Hepatocyte (in vitro differentiated cells): ENCODE measurements at regions not wholly inside any gene's neighbourhood (a gene's known extent, or its start where the extent isn't known, plus 50 kb on each side); places are given as distances from the start of the nearest gene placed in this dataset.

ENCODE experiments used
- DNase-seq: peaks from one replicate; pipeline ENCODE4 v3.0.0-alpha.2; 2016; ENCODE audit warnings: low spot score
- H2AFZ ChIP-seq: fragments of 200-600 bp; sonication (generic); 2 replicates; pipeline ENCODE4 v1.6.0; 2016; ENCODE audit warnings: antibody characterized with exemption, mild to moderate bottlenecking
- H3K27ac ChIP-seq: fragments of 200-600 bp; sonication (generic); 2 replicates; pipeline ENCODE4 v1.5.1; 2016; ENCODE audit warnings: mild to moderate bottlenecking
- H3K27me3 ChIP-seq: fragments of 200-600 bp; sonication (generic); 2 replicates; pipeline ENCODE4 v1.6.1; 2016
- H3K36me3 ChIP-seq: fragments of 200-600 bp; sonication (generic); replicated peaks from 2 replicates; pipeline ENCODE4 v1.5.1; 2016; ENCODE audit warnings: low read depth; ENCODE audit not compliant: insufficient read depth
- H3K4me1 ChIP-seq: fragments of 200-600 bp; sonication (generic); 2 replicates; pipeline ENCODE4 v1.5.1; 2016; ENCODE audit warnings: mild to moderate bottlenecking, moderate library complexity; ENCODE audit not compliant: insufficient read depth
- H3K4me2 ChIP-seq: fragments of 200-600 bp; sonication (generic); 2 replicates; pipeline ENCODE4 v1.6.0; 2016
- H3K4me3 ChIP-seq: fragments of 200-600 bp; sonication (generic); 2 replicates; pipeline ENCODE4 v1.5.1; 2016; ENCODE audit warnings: mild to moderate bottlenecking
- H3K79me2 ChIP-seq: fragments of 200-600 bp; sonication (generic); 2 replicates; pipeline ENCODE4 v1.6.0; 2017; ENCODE audit warnings: mild to moderate bottlenecking
- H3K9me2 ChIP-seq: fragments of 200-600 bp; sonication (generic); replicated peaks from 2 replicates; pipeline ENCODE4 v1.6.0; 2017; ENCODE audit warnings: mild to moderate bottlenecking; ENCODE audit not compliant: insufficient read depth
- H3K9me3 ChIP-seq: fragments of 200-600 bp; sonication (generic); 2 replicates; pipeline ENCODE4 v1.5.1; 2016; ENCODE audit warnings: low read depth, mild to moderate bottlenecking
- H4K20me1 ChIP-seq: fragments of 200-600 bp; sonication (generic); 2 replicates; pipeline ENCODE4 v1.6.0; 2016; ENCODE audit warnings: mild to moderate bottlenecking; ENCODE audit not compliant: insufficient read depth, poor library complexity, severe bottlenecking
- EZH2 ChIP-seq: fragments of 200-600 bp; sonication (generic); IDR thresholded peaks from 2 replicates; pipeline ENCODE4 v1.6.1; 2016; ENCODE audit warnings: antibody characterized with exemption, mild to moderate bottlenecking, borderline replicate concordance
- EZH2phosphoT487 ChIP-seq: fragments of 200-600 bp; sonication (generic); IDR thresholded peaks from one replicate; pipeline ENCODE4 v1.6.1; 2018; ENCODE audit warnings: antibody characterized with exemption, mild to moderate bottlenecking, low read depth, moderate library complexity; ENCODE audit not compliant: unreplicated experiment, severe bottlenecking
- WGBS: methylation state at CpG from one replicate; pipeline ENCODE4 v1.1.6; 2016; ENCODE audit warnings: low lambda C conversion rate; ENCODE audit errors: missing lambda C conversion rate; 5-methylcytosine and 5-hydroxymethylcytosine counted together
- TF ChIP-seq, protein P1 (sequence below): fragments of 200-600 bp; sonication (generic); IDR thresholded peaks from 2 replicates; pipeline ENCODE4 v1.5.1; 2016; ENCODE audit warnings: antibody characterized with exemption, mild to moderate bottlenecking; ENCODE audit not compliant: poor library complexity

DNA sequence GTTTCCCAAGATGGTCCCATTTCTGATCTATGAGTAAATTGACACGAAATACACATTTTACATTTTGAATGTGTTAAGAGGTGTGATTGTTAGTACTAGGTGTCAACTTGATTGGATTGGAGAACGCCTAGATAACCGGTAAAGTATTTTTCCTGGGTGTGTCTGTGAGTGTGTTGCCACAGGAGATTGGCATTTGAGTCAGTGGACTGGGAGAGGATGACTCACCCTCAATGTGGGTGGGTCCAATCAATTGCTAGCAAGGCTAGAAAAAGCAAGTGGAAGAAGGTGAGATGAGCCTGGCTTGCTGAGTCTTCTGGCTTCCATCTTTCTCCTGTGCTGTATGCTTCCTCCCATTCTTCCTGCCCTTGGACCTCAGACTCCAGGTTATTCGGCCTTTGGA, 960.7 kb upstream of the PCDH9 start:
- no peak overlapping the region for H3K27ac ChIP-seq
- DNase-seq = peak; percentile 52
- no peaks in the 10 kb centered on the region for H3K27me3 ChIP-seq
- TF ChIP-seq EZH2 (no peak), EZH2phosphoT487 (no peak)
- TF ChIP-seq, protein P1, sequence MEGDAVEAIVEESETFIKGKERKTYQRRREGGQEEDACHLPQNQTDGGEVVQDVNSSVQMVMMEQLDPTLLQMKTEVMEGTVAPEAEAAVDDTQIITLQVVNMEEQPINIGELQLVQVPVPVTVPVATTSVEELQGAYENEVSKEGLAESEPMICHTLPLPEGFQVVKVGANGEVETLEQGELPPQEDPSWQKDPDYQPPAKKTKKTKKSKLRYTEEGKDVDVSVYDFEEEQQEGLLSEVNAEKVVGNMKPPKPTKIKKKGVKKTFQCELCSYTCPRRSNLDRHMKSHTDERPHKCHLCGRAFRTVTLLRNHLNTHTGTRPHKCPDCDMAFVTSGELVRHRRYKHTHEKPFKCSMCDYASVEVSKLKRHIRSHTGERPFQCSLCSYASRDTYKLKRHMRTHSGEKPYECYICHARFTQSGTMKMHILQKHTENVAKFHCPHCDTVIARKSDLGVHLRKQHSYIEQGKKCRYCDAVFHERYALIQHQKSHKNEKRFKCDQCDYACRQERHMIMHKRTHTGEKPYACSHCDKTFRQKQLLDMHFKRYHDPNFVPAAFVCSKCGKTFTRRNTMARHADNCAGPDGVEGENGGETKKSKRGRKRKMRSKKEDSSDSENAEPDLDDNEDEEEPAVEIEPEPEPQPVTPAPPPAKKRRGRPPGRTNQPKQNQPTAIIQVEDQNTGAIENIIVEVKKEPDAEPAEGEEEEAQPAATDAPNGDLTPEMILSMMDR = no peak
- H3K9me3 ChIP-seq = no peaks in the 10 kb centered on the region
- H4K20me1 ChIP-seq = no peaks in the 10 kb centered on the region
- H3K9me2 ChIP-seq = no peaks in the 10 kb centered on the region
- WGBS = 83% methylated on average over 4 of the region's 4 CpGs
- no peak overlapping the region for H3K4me3 ChIP-seq
- H2AFZ ChIP-seq = no peak overlapping the region
- no peaks in the 10 kb centered on the region for H3K79me2 ChIP-seq
- H3K4me1 ChIP-seq = no peaks in the 10 kb centered on the region
- H3K4me2 ChIP-seq = no peak overlapping the region
- no peaks in the 10 kb centered on the region for H3K36me3 ChIP-seq

DNA sequence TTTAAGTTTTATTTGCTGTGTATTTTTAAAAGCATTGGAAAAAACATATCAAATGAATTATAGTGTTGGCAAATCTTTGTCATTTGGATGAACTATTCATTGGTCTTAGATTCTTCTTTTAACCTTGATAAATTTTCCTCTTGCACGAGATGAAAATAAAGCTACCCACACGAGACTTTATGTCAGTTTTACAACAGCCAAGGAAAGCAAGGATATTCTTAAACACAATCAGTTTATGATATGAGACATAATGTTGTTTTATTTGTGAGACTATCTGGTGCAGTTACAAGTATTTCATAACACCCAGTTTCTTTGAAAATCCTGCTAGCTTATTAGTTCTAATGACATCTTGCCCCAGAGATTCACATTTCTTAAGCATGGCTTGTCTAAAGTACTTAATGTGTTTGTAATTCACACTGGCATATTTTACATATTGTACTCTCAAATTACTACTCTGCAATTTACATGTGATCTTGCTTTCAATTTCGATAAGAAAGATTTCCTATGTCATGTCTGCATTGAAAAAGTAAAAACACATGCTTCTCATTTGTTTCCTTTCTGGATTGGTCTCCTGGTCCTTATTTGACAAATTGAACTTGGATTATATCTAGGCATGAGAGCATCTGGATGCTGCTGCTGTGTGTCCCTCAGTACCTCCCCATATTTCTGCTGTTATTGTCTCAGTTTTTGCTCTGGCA, 955.5 kb upstream of the PCDH9 start:
- no peaks in the 10 kb centered on the region for H3K4me1 ChIP-seq
- WGBS = 43% methylated on average over 3 of the region's 3 CpGs
- no peak overlapping the region for H3K27ac ChIP-seq
- H4K20me1 ChIP-seq = no peaks in the 10 kb centered on the region
- no peak overlapping the region for H3K4me3 ChIP-seq
- TF ChIP-seq, protein P1 = no peak
- no peak for TF ChIP-seq EZH2
- no peaks in the 10 kb centered on the region for H3K9me2 ChIP-seq
- DNase-seq = no peak
- H2AFZ ChIP-seq = no peak overlapping the region
- H3K36me3 ChIP-seq = no peaks in the 10 kb centered on the region
- no peaks in the 10 kb centered on the region for H3K27me3 ChIP-seq
- H3K4me2 ChIP-seq = no peak overlapping the region
- no peaks in the 10 kb centered on the region for H3K79me2 ChIP-seq
- no peaks in the 10 kb centered on the region for H3K9me3 ChIP-seq

- no peaks in the 10 kb centered on the region for H3K4me1 ChIP-seq
- no peak overlapping the region for H2AFZ ChIP-seq
- H3K9me3 ChIP-seq = no peaks in the 10 kb centered on the region
- TF ChIP-seq EZH2phosphoT487 (no peak), EZH2 (no peak)
- TF ChIP-seq, protein P1 = no peak
- H3K4me2 ChIP-seq = no peak overlapping the region
- no peaks in the 10 kb centered on the region for H3K36me3 ChIP-seq
- no peaks in the 10 kb centered on the region for H3K79me2 ChIP-seq
- no peaks in the 10 kb centered on the region for H4K20me1 ChIP-seq
- WGBS = 73% methylated on average over 2 of the region's 2 CpGs
- no peaks in the 10 kb centered on the region for H3K27me3 ChIP-seq
- peak; percentile 19 for DNase-seq
- no peak overlapping the region for H3K4me3 ChIP-seq
- no peaks in the 10 kb centered on the region for H3K9me2 ChIP-seq
- no peak overlapping the region for H3K27ac ChIP-seq
These were observed 946.3 kb upstream of the PCDH9 start for GRCh38 chr13:68176475-68176874.
